ENCODE measurements at regions not wholly inside any gene's neighbourhood (a gene's known extent, or its start where the extent isn't known, plus 50 kb on each side); places are given as distances from the start of the nearest gene placed in this dataset.

DNA sequence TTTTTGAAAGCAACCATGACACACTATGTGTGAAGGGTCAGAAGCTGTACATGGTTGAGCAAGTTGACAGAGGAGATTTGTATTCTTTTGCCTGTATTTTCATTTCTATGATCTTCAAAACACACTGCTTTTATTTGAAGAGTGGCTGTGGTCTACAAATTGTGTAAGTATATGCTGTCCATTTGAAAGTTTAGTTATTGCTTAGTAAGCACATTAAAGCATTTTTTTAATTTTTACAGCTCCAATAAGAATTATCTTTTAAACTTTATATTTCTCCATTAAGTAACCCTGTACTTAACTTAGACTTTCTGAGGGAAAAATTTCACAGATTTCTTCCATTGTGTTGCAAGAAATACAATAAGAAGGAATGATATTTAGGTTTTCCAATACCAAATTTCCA lies 915.2 kb downstream of the SLC6A15 start:
- TF ChIP-seq, protein P1, sequence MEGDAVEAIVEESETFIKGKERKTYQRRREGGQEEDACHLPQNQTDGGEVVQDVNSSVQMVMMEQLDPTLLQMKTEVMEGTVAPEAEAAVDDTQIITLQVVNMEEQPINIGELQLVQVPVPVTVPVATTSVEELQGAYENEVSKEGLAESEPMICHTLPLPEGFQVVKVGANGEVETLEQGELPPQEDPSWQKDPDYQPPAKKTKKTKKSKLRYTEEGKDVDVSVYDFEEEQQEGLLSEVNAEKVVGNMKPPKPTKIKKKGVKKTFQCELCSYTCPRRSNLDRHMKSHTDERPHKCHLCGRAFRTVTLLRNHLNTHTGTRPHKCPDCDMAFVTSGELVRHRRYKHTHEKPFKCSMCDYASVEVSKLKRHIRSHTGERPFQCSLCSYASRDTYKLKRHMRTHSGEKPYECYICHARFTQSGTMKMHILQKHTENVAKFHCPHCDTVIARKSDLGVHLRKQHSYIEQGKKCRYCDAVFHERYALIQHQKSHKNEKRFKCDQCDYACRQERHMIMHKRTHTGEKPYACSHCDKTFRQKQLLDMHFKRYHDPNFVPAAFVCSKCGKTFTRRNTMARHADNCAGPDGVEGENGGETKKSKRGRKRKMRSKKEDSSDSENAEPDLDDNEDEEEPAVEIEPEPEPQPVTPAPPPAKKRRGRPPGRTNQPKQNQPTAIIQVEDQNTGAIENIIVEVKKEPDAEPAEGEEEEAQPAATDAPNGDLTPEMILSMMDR (IDR thresholded peaks at IDR 0.05; ENCODE audit: low read length) = no peak
- TF ChIP-seq EZH2 (IDR thresholded peaks at IDR 0.05; ENCODE audit: borderline replicate concordance, low read length) = no peak
